GM12872 (cell line): ENCODE measurements at regions not wholly inside any gene's neighbourhood (a gene's known extent, or its start where the extent isn't known, plus 50 kb on each side); places are given as distances from the start of the nearest gene placed in this dataset.

ENCODE experiments used
- TF ChIP-seq, protein P1 (sequence below): IDR thresholded peaks from 3 replicates; pipeline ENCODE4 v1.5.1; 2011; ENCODE audit warnings: low read depth, mild to moderate bottlenecking, low read length, moderate library complexity; ENCODE audit not compliant: insufficient read depth

DNA sequence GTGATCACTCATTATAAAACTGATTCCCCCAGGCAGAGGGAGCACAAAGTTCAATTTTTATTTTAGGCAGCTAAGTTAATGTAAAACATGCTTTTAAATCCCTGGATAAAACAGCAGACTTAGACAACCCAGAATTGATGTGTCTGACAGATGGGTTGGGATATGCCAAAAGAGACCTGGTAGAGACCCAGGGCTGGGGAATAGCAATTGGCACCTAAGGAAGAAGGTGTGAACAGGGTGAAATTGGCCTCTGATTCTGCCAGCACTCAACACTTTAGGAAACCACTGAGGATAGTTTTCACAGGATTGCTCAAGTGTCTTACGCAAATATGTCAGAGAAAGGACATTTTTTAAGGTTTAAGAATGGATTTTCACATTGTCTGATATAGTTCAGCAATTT lies 938.2 kb upstream of the CDH8 start:
- TF ChIP-seq, protein P1, sequence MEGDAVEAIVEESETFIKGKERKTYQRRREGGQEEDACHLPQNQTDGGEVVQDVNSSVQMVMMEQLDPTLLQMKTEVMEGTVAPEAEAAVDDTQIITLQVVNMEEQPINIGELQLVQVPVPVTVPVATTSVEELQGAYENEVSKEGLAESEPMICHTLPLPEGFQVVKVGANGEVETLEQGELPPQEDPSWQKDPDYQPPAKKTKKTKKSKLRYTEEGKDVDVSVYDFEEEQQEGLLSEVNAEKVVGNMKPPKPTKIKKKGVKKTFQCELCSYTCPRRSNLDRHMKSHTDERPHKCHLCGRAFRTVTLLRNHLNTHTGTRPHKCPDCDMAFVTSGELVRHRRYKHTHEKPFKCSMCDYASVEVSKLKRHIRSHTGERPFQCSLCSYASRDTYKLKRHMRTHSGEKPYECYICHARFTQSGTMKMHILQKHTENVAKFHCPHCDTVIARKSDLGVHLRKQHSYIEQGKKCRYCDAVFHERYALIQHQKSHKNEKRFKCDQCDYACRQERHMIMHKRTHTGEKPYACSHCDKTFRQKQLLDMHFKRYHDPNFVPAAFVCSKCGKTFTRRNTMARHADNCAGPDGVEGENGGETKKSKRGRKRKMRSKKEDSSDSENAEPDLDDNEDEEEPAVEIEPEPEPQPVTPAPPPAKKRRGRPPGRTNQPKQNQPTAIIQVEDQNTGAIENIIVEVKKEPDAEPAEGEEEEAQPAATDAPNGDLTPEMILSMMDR = no peak

DNA sequence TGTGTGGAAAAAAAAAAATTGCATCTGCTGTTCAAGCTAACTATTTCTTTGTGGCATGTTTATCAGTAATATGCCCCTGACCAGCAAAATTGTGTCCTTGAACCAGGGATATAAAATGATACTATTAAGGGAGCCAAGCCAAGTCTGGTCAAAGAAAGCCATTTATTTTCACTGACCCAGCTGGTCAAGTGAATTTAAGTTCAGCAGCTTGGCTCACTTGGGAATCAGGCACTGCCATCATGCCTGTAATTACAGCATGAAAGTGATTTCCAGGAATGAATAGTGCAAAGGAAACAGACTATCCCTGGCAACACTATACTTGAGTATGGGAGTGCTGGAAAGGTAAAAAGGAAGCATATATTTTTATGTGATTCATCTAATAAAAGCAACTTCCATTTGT lies 934.6 kb upstream of the CDH8 start:
- TF ChIP-seq, protein P1 = no peak

DNA sequence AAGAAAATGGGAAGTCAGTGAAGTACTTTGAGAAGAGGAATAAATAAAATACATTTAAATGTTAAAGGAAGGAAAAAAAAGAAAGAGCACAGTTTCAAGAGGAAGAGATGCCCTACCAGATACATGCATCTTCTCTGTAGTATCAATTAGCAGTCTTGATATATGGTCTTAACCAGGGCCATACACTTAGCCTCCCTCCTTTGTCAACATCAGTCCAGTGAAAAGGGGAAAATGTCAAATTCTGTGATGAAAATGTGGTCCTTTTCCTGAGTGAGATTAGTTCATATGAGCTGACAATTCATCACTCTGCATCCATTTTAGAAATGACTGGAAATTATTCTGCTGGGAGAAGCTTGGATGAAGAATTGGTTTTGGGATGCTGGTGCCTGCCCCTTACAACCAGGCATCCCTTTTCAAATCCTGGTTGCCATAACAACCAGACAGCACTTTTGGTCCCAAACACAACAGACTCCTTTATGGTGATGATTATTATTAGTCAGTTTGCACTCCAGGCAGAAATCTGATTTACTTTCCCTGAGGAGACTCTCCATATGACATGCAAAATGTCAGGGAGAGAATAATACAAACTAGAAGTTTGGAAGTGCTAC lies 933.6 kb upstream of the CDH8 start:
- TF ChIP-seq, protein P1 = no peak

DNA sequence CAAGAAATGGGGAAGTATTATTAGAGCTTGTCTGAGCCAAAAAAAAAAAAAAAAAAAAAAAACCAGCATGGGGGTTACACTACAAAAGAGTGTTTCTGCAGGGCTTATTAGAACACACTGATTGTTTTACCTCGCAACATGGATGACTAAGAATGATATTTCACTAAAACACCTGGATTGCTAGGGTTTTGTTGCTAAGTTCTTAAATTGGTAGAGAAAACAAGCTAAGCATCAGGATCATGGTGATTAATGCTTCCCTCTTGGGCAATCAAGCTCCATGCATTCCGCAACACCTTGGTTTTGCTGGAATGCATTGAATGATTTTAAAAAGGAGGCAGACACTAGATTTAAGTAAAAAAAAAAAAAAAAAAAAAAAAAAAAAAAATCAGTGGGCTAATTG lies 931.4 kb upstream of the CDH8 start:
- TF ChIP-seq, protein P1 = no peak

DNA sequence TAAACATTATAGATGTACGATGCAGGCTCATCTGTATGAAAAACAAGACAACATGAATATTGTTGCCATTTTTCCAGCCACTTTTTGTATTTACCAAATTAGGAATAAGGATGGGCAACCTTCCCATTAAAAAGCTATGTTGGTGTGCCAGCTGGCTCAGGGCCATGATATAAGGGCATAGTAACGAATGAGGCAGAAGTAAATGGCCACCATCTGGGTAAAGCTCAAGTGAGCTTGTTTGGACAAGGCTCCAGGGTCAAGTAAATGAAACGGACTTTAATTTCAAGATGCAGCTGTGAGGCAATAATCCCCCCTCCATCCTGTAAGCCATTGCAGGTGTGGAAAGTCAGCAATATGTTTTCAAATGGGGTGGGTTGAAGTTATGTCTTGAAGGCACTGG lies 930.9 kb upstream of the CDH8 start:
- TF ChIP-seq, protein P1 = no peak

DNA sequence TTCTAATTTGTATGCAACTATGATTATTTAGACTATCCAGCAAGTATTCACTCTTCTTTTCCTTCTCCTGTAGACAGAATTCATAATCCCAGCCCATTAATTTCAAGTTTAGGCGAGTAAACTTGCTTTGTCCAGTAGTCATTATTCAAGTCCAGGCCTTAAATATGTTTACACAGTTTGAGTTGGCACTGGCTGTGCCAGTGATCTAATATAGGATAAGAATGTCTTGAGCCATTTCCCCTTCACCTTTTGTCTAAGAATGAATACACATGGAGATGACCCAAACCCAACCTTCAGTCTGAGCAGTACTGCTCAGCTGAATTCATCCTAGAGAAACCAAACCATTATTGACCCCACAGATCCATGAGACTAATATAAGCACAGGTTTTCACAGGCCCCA lies 930.4 kb upstream of the CDH8 start:
- TF ChIP-seq, protein P1 = no peak

DNA sequence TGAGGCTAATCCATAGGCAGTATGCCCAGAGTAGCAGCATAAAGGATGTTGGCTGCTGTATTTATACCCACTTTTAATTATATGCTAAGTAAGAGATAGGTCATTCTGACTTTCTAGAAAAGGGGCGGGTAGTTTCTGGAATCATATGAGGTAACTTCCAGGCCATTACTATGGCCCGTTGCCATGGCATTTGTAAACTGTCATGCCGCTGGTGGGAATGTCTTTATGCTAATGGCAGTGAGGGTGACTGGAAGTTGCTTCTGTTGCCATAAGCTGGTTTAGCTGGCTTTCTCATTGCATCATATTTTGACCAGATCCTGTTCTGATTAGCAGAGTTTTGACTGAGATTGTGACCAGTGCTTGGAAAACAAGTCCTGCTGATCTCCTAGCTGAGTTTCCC lies 929.6 kb upstream of the CDH8 start:
- TF ChIP-seq, protein P1 = no peak

DNA sequence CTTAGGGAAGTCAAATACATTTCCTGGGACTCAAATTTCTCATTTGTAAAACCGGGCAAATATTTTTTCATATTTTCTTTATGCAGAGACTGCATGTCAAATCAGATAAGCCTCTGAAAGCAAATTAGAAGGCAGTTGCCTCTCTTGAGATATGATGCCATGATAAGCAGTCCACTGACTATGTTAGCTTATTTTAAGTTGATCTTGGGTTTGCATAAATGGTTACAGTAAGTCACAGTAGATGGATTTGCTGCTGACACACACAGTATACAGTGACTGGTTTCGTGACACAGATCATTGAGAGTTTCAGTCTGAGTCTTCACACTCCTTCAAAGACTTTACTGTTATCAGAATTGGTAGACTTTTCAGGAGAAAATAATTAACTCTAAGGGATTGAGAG lies 927.6 kb upstream of the CDH8 start:
- TF ChIP-seq, protein P1 = no peak
